ENCODE measurements at regions not wholly inside any gene's neighbourhood (a gene's known extent, or its start where the extent isn't known, plus 50 kb on each side); places are given as distances from the start of the nearest gene placed in this dataset.
"Not testable (repeated sequence)": the region's sequence is repeated elsewhere in the genome, so short reads cannot be mapped to it uniquely, and the experiment has no call there.

- TF ChIP-seq, protein P1, sequence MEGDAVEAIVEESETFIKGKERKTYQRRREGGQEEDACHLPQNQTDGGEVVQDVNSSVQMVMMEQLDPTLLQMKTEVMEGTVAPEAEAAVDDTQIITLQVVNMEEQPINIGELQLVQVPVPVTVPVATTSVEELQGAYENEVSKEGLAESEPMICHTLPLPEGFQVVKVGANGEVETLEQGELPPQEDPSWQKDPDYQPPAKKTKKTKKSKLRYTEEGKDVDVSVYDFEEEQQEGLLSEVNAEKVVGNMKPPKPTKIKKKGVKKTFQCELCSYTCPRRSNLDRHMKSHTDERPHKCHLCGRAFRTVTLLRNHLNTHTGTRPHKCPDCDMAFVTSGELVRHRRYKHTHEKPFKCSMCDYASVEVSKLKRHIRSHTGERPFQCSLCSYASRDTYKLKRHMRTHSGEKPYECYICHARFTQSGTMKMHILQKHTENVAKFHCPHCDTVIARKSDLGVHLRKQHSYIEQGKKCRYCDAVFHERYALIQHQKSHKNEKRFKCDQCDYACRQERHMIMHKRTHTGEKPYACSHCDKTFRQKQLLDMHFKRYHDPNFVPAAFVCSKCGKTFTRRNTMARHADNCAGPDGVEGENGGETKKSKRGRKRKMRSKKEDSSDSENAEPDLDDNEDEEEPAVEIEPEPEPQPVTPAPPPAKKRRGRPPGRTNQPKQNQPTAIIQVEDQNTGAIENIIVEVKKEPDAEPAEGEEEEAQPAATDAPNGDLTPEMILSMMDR (conservative IDR thresholded peaks at IDR 0.05): not testable (repeated sequence)
- not testable (repeated sequence) for TF ChIP-seq ZFX (IDR thresholded peaks at IDR 0.05)
Measured at GRCh38 chr6:134747197-134747596, 202.7 kb downstream of the ALDH8A1 start.
